HEK293 (cell line): ENCODE measurements at regions not wholly inside any gene's neighbourhood (a gene's known extent, or its start where the extent isn't known, plus 50 kb on each side); places are given as distances from the start of the nearest gene placed in this dataset.

Experiments
- CTCF ChIA-PET: fragments of 350-600 bp; formaldehyde crosslinking; extraction: SDS; loops from one replicate; lab custom pipeline; 2021; ENCODE audit warnings: antibody characterized with exemption; lab: Yijun Ruan, JAX
- POLR2A ChIA-PET: fragments of 300-600 bp; formaldehyde crosslinking; extraction: SDS; loops from one replicate; lab custom pipeline; 2020; ENCODE audit warnings: antibody characterized with exemption, inconsistent platforms; lab: Yijun Ruan, JAX
- H3K27ac ChIP-seq: fragments of 200-500 bp; sonication (Bioruptor generic); 2 replicates; pipeline ENCODE4 v1.5.1; 2014; ENCODE audit warnings: low read depth, low read length, control low read depth, inconsistent platforms; ENCODE audit errors: extremely low read depth
- H3K36me3 ChIP-seq, 2 experiments: fragments of 200-500 bp in 1 of 2; sonication (Bioruptor generic) in 1 of 2; 1 replicate in 1 of 2; 2 replicates in 1 of 2; pipeline ENCODE4 v1.5.1; 2014 to 2017; ENCODE audit warnings: inconsistent platforms in 2 of 2, low read length in 2 of 2; ENCODE audit not compliant: control insufficient read depth in 2 of 2, insufficient read depth in 1 of 2
- H3K4me1 ChIP-seq: fragments of 200-500 bp; sonication (Bioruptor generic); 2 replicates; pipeline ENCODE4 v1.5.1; 2014; ENCODE audit warnings: mild to moderate bottlenecking, low read length, inconsistent platforms; ENCODE audit not compliant: control insufficient read depth, insufficient read depth
- H3K4me3 ChIP-seq: 2 replicates; pipeline ENCODE4 v1.5.1; 2011; ENCODE audit warnings: low read depth, mild to moderate bottlenecking, control low read depth, low read length, moderate library complexity
- H3K9me3 ChIP-seq: fragments of 200-500 bp; sonication (Bioruptor generic); 2 replicates; pipeline ENCODE4 v1.5.1; 2014; ENCODE audit warnings: low read depth, low read length, inconsistent platforms; ENCODE audit not compliant: control insufficient read depth, insufficient read depth
- BCL11B ChIP-seq: fragments of 450-650 bp; formaldehyde crosslinking; IDR thresholded peaks from 2 replicates; pipeline ENCODE4 v1.5.1; 2016; ENCODE audit warnings: low read depth, missing biosample characterization, missing genetic modification characterization
- ELK4 ChIP-seq: IDR thresholded peaks from 2 replicates; pipeline ENCODE4 v1.6.1; 2011; ENCODE audit warnings: mild to moderate bottlenecking, low read depth, low read length, borderline replicate concordance
- GFI1B ChIP-seq: fragments of 450-650 bp; formaldehyde crosslinking; IDR thresholded peaks from 2 replicates; pipeline ENCODE4 v1.5.1; 2016; ENCODE audit warnings: missing biosample characterization, missing genetic modification characterization
- HOXC10 ChIP-seq: sonication (generic); formaldehyde crosslinking; IDR thresholded peaks from 2 replicates; pipeline ENCODE4 v1.8.1; 2023; ENCODE audit warnings: mild to moderate bottlenecking, missing genetic modification reagents
- IKZF3 ChIP-seq: fragments of 450-650 bp; IDR thresholded peaks from 2 replicates; pipeline ENCODE4 v1.5.0; 2018; ENCODE audit warnings: missing biosample characterization, mild to moderate bottlenecking, missing genetic modification characterization, moderate library complexity
- KLF17 ChIP-seq: fragments of 450-650 bp; formaldehyde crosslinking; IDR thresholded peaks from 2 replicates; pipeline ENCODE4 v1.5.1; 2016; ENCODE audit warnings: missing biosample characterization, missing genetic modification characterization
- SP2 ChIP-seq: fragments of 450-650 bp; formaldehyde crosslinking; IDR thresholded peaks from 2 replicates; pipeline ENCODE4 v1.5.1; 2016; ENCODE audit warnings: missing biosample characterization, missing genetic modification characterization
- SP7 ChIP-seq: fragments of 450-650 bp; formaldehyde crosslinking; IDR thresholded peaks from 2 replicates; pipeline ENCODE4 v1.5.1; 2016; ENCODE audit warnings: missing biosample characterization, missing genetic modification characterization
- ZBTB1 ChIP-seq: fragments of 450-650 bp; formaldehyde crosslinking; IDR thresholded peaks from 2 replicates; pipeline ENCODE4 v1.5.1; 2016; ENCODE audit warnings: missing biosample characterization, missing genetic modification characterization
- ZBTB49 ChIP-seq: fragments of 450-650 bp; formaldehyde crosslinking; IDR thresholded peaks from 2 replicates; pipeline ENCODE4 v1.5.1; 2016; ENCODE audit warnings: missing biosample characterization, missing genetic modification characterization, low read depth
- ZIC2 ChIP-seq: fragments of 450-650 bp; formaldehyde crosslinking; IDR thresholded peaks from 2 replicates; pipeline ENCODE4 v1.5.1; 2016; ENCODE audit warnings: missing biosample characterization, missing genetic modification characterization
- ZNF169 ChIP-seq: fragments of 450-650 bp; formaldehyde crosslinking; IDR thresholded peaks from 2 replicates; pipeline ENCODE4 v1.5.1; 2016; ENCODE audit warnings: missing biosample characterization, missing genetic modification characterization
- ZNF174 ChIP-seq: fragments of 450-650 bp; formaldehyde crosslinking; IDR thresholded peaks from 2 replicates; pipeline ENCODE4 v1.5.0; 2017; ENCODE audit warnings: missing biosample characterization, mild to moderate bottlenecking, missing genetic modification characterization
- ZNF23 ChIP-seq: fragments of 450-650 bp; formaldehyde crosslinking; IDR thresholded peaks from 2 replicates; pipeline ENCODE4 v1.5.1; 2016; ENCODE audit warnings: missing biosample characterization, missing genetic modification characterization, borderline replicate concordance
- ZNF24 ChIP-seq: fragments of 450-650 bp; formaldehyde crosslinking; IDR thresholded peaks from 2 replicates; pipeline ENCODE4 v1.5.1; 2016; ENCODE audit warnings: missing biosample characterization, missing genetic modification characterization
- ZNF280C ChIP-seq: fragments of 450-650 bp; formaldehyde crosslinking; IDR thresholded peaks from 2 replicates; pipeline ENCODE4 v1.5.1; 2016; ENCODE audit warnings: missing biosample characterization, missing genetic modification characterization
- ZNF488 ChIP-seq: fragments of 450-650 bp; formaldehyde crosslinking; IDR thresholded peaks from 2 replicates; pipeline ENCODE4 v1.5.1; 2016; ENCODE audit warnings: missing biosample characterization, missing genetic modification characterization
- ZNF510 ChIP-seq: fragments of 450-650 bp; formaldehyde crosslinking; IDR thresholded peaks from 2 replicates; pipeline ENCODE4 v1.5.1; 2018; ENCODE audit warnings: mild to moderate bottlenecking, missing genetic modification characterization, missing biosample characterization; ENCODE audit not compliant: insufficient replicate concordance
- ZNF544 ChIP-seq: fragments of 450-650 bp; formaldehyde crosslinking; IDR thresholded peaks from 2 replicates; pipeline ENCODE4 v1.5.0; 2017; ENCODE audit warnings: missing biosample characterization, missing genetic modification characterization
- ZNF610 ChIP-seq: fragments of 450-650 bp; formaldehyde crosslinking; IDR thresholded peaks from 2 replicates; pipeline ENCODE4 v1.5.1; 2016; ENCODE audit warnings: missing biosample characterization, missing genetic modification characterization, borderline replicate concordance
- ZNF626 ChIP-seq: fragments of 450-650 bp; sonication (Bioruptor Pico); formaldehyde crosslinking; IDR thresholded peaks from 2 replicates; pipeline ENCODE4 v1.5.1; 2018; ENCODE audit warnings: missing biosample characterization, missing genetic modification characterization, inconsistent platforms
- ZNF660 ChIP-seq: fragments of 450-650 bp; IDR thresholded peaks from 2 replicates; pipeline ENCODE4 v1.5.1; 2018; ENCODE audit warnings: missing biosample characterization, mild to moderate bottlenecking, missing genetic modification characterization
- ZNF664 ChIP-seq: fragments of 450-650 bp; formaldehyde crosslinking; IDR thresholded peaks from 2 replicates; pipeline ENCODE4 v1.5.1; 2016; ENCODE audit warnings: missing biosample characterization, missing genetic modification characterization
- ZNF677 ChIP-seq: fragments of 450-650 bp; IDR thresholded peaks from 2 replicates; pipeline ENCODE4 v1.5.0; 2018; ENCODE audit warnings: missing biosample characterization, mild to moderate bottlenecking, missing genetic modification characterization, moderate library complexity
- ZNF701 ChIP-seq: fragments of 450-650 bp; formaldehyde crosslinking; IDR thresholded peaks from 2 replicates; pipeline ENCODE4 v1.5.1; 2016; ENCODE audit warnings: missing biosample characterization, missing genetic modification characterization

GRCh38 chr1:105072850-105073249 lies 1323.2 kb downstream of the AMY1C start (continued):
- no peak for TF ChIP-seq BCL11B
- TF ChIP-seq ELK4, result no peak
- TF ChIP-seq ZNF488 (tag by site-specific recombination), result no peak

- TF ChIP-seq ZNF677 (no peak), ZNF544 (tag by site-specific recombination) (no peak), GFI1B (tag by site-specific recombination) (no peak), ZIC2 (no peak), ZBTB1 (no peak), ZNF626 (no peak), ZNF24 (no peak), ZNF660 (no peak), KLF17 (no peak), ZBTB49 (no peak), ZNF510 (tag by site-specific recombination) (no peak), ZNF174 (no peak), IKZF3 (tag by site-specific recombination) (no peak), HOXC10 (CRISPR knock-in tag) (no peak)
- TF ChIP-seq, all 188 proteins: peak for 0
- no peak overlapping the region for H3K4me3 ChIP-seq
- CTCF ChIA-PET, result no interaction called here
Measured at GRCh38 chr1:105073660-105074059, 1324.0 kb downstream of the AMY1C start.

GRCh38 chr1:105083611-105084010 lies 1333.9 kb downstream of the AMY1C start:
- TF ChIP-seq ZNF701 (tag by site-specific recombination) (no peak), SP7 (no peak), ZNF280C (no peak), ZNF610 (tag by site-specific recombination) (no peak), ZNF23 (tag by site-specific recombination) (no peak), ZNF169 (tag by site-specific recombination) (no peak), SP2 (tag by site-specific recombination) (no peak), ZNF664 (no peak)
- POLR2A ChIA-PET, result interaction anchor here (0.7 kb wide), 1 partner anchor 161 kb away, joined by 3 read pairs; no protein-coding TSS in a partner anchor
- no peaks in the 10 kb centered on the region for H3K4me1 ChIP-seq
- no peaks in the 10 kb centered on the region for H3K9me3 ChIP-seq
- H3K27ac ChIP-seq, result no peak overlapping the region
- no peaks in the 10 kb centered on the region for H3K36me3 ChIP-seq
- H3K4me3 ChIP-seq, result no peak overlapping the region
- CTCF ChIA-PET, result no interaction called here

More at GRCh38 chr1:105073660-105074059, 1324.0 kb downstream of the AMY1C start:
- Histone ChIP-seq H3K4me1 (no peaks in the 10 kb centered on the region), H3K27ac (no peak overlapping the region), H3K9me3 (no peaks in the 10 kb centered on the region), H3K36me3 (no peaks in the 10 kb centered on the region)
- POLR2A ChIA-PET, result no interaction called here
